ENCODE measurements at regions not wholly inside any gene's neighbourhood (a gene's known extent, or its start where the extent isn't known, plus 50 kb on each side); places are given as distances from the start of the nearest gene placed in this dataset.

DNA sequence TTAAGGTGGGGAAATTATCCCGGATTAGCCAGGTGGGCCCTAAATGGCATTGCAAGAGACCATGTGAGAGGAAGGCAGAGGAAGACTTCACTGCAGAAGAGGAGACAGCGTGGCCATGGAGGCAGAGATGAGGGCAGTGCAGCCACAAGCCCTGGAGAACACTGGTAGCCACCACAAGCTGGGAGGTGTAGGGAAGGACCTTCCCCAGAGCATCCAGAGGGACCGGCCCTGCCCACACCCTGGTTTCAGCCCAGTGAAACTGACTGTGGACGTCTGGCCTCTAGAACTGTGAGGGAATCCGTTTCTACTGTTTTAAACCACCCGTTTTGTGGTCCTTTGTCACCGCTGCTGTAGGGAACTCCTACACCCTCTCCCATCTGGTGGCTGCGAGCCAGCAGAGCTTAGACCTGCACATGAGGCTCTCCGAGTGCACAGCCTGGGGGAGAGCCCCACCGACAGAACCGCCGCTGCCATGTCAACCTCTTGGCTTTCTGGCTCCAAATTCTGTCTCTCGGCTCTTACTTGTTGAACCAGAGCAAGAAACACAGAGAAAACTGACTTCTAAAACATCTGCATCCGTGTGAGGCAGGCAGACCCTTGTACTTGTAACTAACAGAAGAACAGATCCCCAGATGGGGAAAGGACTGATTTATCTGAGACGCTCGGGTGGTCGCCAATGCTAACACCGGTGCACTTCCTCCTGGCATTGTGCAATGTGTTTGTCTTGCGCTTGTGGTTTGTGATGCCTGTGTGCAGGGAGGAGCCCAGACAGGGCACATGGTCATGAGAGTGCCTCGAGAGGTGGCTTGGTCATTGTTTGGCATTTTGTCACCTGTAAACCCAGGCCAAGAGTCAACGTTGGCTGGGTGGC lies 90.8 kb upstream of the TMPRSS2 start:
- TF ChIP-seq, protein P1, sequence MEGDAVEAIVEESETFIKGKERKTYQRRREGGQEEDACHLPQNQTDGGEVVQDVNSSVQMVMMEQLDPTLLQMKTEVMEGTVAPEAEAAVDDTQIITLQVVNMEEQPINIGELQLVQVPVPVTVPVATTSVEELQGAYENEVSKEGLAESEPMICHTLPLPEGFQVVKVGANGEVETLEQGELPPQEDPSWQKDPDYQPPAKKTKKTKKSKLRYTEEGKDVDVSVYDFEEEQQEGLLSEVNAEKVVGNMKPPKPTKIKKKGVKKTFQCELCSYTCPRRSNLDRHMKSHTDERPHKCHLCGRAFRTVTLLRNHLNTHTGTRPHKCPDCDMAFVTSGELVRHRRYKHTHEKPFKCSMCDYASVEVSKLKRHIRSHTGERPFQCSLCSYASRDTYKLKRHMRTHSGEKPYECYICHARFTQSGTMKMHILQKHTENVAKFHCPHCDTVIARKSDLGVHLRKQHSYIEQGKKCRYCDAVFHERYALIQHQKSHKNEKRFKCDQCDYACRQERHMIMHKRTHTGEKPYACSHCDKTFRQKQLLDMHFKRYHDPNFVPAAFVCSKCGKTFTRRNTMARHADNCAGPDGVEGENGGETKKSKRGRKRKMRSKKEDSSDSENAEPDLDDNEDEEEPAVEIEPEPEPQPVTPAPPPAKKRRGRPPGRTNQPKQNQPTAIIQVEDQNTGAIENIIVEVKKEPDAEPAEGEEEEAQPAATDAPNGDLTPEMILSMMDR (conservative IDR thresholded peaks at IDR 0.05; ENCODE audit: low read length): no peak
- TF ChIP-seq EZH2phosphoT487 (IDR thresholded peaks at IDR 0.05; ENCODE audit: borderline replicate concordance, low read depth, low read length): no peak
